KMS-11 (cell line): ENCODE measurements at regions not wholly inside any gene's neighbourhood (a gene's known extent, or its start where the extent isn't known, plus 50 kb on each side); places are given as distances from the start of the nearest gene placed in this dataset.

Experiments
- H2AFZ ChIP-seq: fragments of 200-600 bp; sonication (generic); 2 replicates; pipeline ENCODE4 v1.6.1; 2016; ENCODE audit warnings: antibody characterized with exemption, mixed run types, low read depth
- H3K27ac ChIP-seq: fragments of 200-600 bp; sonication (generic); 2 replicates; pipeline ENCODE4 v1.6.1; 2016; ENCODE audit warnings: mild to moderate bottlenecking, mixed run types
- H3K27me3 ChIP-seq: fragments of 200-600 bp; sonication (generic); 2 replicates; pipeline ENCODE4 v1.6.1; 2017; ENCODE audit warnings: mild to moderate bottlenecking, low read depth, mixed run types, moderate library complexity; ENCODE audit not compliant: insufficient read depth
- H3K36me3 ChIP-seq: fragments of 200-600 bp; sonication (generic); 2 replicates; pipeline ENCODE4 v1.6.1; 2017; ENCODE audit warnings: mild to moderate bottlenecking, mixed run types; ENCODE audit not compliant: insufficient read depth
- H3K4me1 ChIP-seq: fragments of 200-600 bp; sonication (generic); 2 replicates; pipeline ENCODE4 v1.6.1; 2016; ENCODE audit warnings: mild to moderate bottlenecking, low read depth, mixed run types; ENCODE audit not compliant: poor library complexity, severe bottlenecking
- H3K4me2 ChIP-seq: fragments of 200-600 bp; sonication (generic); 2 replicates; pipeline ENCODE4 v1.7.0; 2016; ENCODE audit warnings: mild to moderate bottlenecking, mixed run types
- H3K4me3 ChIP-seq: fragments of 200-600 bp; sonication (generic); IDR thresholded peaks from 2 replicates; pipeline ENCODE4 v1.6.1; 2017; ENCODE audit warnings: low read depth, low read length, mixed read lengths; ENCODE audit not compliant: insufficient read depth
- H3K79me2 ChIP-seq: fragments of 200-600 bp; sonication (generic); 2 replicates; pipeline ENCODE4 v1.6.1; 2016; ENCODE audit warnings: low read depth, mixed run types; ENCODE audit not compliant: insufficient read depth
- H3K9ac ChIP-seq: fragments of 200-600 bp; sonication (generic); 2 replicates; pipeline ENCODE4 v1.6.1; 2016; ENCODE audit warnings: mild to moderate bottlenecking, mixed run types
- H4K20me1 ChIP-seq: fragments of 200-600 bp; sonication (generic); 2 replicates; pipeline ENCODE4 v1.6.1; 2016; ENCODE audit warnings: mild to moderate bottlenecking, mixed run types; ENCODE audit not compliant: insufficient read depth
- TF ChIP-seq, protein P1 (sequence below): fragments of 200-600 bp; sonication (generic); conservative IDR thresholded peaks from 2 replicates; pipeline ENCODE4 v1.6.1; 2017; ENCODE audit warnings: low read depth, mild to moderate bottlenecking, antibody characterized with exemption, low read length, moderate library complexity, mixed read lengths

DNA sequence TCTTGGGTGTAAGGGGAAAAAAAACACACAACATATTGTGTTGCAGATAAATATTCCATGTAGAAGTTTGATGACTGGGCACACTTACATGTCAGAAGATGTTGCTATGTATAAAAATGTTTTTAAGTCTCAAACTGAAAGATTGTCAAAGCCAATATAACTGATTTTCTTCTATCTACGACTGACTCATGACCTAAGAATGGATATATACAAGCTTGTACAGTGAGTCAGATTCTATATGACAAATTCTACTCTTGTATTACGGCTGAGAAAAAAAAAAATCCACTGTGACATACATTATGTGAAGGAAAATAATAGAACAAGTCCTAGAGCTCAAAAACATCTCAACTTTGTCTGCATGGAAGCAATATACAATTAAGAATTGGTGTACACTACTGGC, 343.0 kb upstream of the PCDH15 start:
- peaks cover 8% of the 10 kb centered on the region for H3K4me1 ChIP-seq
- H3K4me3 ChIP-seq = no peak overlapping the region
- H3K9ac ChIP-seq = no peak overlapping the region
- no peak overlapping the region for H3K27ac ChIP-seq
- no peaks in the 10 kb centered on the region for H3K27me3 ChIP-seq
- TF ChIP-seq, protein P1, sequence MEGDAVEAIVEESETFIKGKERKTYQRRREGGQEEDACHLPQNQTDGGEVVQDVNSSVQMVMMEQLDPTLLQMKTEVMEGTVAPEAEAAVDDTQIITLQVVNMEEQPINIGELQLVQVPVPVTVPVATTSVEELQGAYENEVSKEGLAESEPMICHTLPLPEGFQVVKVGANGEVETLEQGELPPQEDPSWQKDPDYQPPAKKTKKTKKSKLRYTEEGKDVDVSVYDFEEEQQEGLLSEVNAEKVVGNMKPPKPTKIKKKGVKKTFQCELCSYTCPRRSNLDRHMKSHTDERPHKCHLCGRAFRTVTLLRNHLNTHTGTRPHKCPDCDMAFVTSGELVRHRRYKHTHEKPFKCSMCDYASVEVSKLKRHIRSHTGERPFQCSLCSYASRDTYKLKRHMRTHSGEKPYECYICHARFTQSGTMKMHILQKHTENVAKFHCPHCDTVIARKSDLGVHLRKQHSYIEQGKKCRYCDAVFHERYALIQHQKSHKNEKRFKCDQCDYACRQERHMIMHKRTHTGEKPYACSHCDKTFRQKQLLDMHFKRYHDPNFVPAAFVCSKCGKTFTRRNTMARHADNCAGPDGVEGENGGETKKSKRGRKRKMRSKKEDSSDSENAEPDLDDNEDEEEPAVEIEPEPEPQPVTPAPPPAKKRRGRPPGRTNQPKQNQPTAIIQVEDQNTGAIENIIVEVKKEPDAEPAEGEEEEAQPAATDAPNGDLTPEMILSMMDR = no peak
- no peaks in the 10 kb centered on the region; the same call in 1 of the 2 replicates for H3K36me3 ChIP-seq
- H3K4me2 ChIP-seq = no peak overlapping the region
- no peak overlapping the region for H2AFZ ChIP-seq
- no peaks in the 10 kb centered on the region for H3K79me2 ChIP-seq
- H4K20me1 ChIP-seq = no peaks in the 10 kb centered on the region

DNA sequence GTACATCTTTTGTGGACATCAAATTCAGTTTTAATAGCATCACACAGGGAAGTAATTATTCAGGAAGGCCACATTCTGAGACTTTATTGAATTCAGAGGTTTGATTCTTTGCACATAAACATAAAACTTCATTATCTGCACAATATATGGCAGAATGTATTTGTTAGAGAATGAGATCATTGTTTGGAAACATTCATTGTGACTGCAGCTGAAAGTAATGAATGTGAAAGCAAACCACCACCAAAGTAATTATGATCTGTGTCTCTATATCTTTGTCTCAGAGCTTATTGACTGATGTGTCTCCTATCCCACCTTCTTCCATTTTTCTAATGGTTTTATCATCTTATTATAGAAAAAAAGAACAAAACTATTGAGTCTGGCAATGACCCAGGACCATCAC, 340.9 kb upstream of the PCDH15 start:
- H3K9ac ChIP-seq = no peak overlapping the region
- no peaks in the 10 kb centered on the region for H3K79me2 ChIP-seq
- no peak overlapping the region for H3K4me2 ChIP-seq
- no peaks in the 10 kb centered on the region for H3K36me3 ChIP-seq
- no peaks in the 10 kb centered on the region for H4K20me1 ChIP-seq
- no peak overlapping the region for H3K4me3 ChIP-seq
- no peak overlapping the region for H3K27ac ChIP-seq
- H2AFZ ChIP-seq = no peak overlapping the region
- H3K27me3 ChIP-seq = no peaks in the 10 kb centered on the region
- peaks cover 8% of the 10 kb centered on the region for H3K4me1 ChIP-seq
- TF ChIP-seq, protein P1 = no peak

DNA sequence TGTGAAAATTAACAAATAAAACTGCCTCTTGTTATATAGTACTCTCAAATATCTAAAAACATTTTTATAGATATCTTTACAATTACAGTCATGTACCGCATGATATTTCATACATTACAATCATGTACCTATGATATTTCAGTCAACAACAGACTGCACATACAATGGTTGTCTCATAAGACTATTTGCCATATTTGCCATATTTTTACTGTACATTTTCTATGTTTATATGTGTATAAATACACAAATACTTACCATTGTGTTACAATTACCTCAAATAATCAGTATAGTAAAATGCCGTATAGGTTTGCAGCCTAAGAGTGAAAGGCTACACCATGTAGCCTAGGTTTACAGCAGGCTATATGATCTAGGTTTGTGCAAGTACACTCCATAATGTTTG, 336.0 kb upstream of the PCDH15 start:
- H3K4me3 ChIP-seq = no peak overlapping the region
- no peak overlapping the region for H2AFZ ChIP-seq
- no peaks in the 10 kb centered on the region for H3K36me3 ChIP-seq
- H3K4me1 ChIP-seq = no peaks in the 10 kb centered on the region
- no peak overlapping the region for H3K27ac ChIP-seq
- H3K79me2 ChIP-seq = no peaks in the 10 kb centered on the region
- H3K27me3 ChIP-seq = no peaks in the 10 kb centered on the region
- TF ChIP-seq, protein P1 = no peak
- no peak overlapping the region for H3K4me2 ChIP-seq
- no peak overlapping the region for H3K9ac ChIP-seq
- H4K20me1 ChIP-seq = no peaks in the 10 kb centered on the region

DNA sequence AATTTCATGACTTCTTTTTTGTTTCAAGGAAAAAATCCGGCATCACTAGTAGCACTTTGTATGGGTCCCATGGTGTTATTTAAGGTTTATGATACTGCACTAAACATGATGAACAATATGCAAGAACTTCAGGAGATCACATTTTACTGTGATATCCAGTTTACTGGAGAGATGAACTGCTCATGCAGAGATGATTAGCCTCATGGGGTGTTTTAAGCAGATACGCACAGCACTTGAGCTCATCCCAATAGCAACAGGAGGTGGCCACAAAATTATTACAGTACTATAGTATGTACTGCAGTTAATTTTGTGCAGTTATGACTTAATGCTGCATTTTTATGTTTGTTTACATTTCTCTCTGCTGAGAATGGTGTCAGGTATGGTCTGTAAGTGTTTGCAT, 303.7 kb upstream of the PCDH15 start:
- H3K4me2 ChIP-seq = no peak overlapping the region
- H3K27me3 ChIP-seq = no peaks in the 10 kb centered on the region
- H3K27ac ChIP-seq = no peak overlapping the region
- H3K4me1 ChIP-seq = peaks cover 3% of the 10 kb centered on the region
- no peaks in the 10 kb centered on the region for H4K20me1 ChIP-seq
- no peak overlapping the region for H2AFZ ChIP-seq
- H3K79me2 ChIP-seq = no peaks in the 10 kb centered on the region
- TF ChIP-seq, protein P1 = no peak
- H3K36me3 ChIP-seq = no peaks in the 10 kb centered on the region
- H3K4me3 ChIP-seq = no peak overlapping the region
- H3K9ac ChIP-seq = no peak overlapping the region
